Breast epithelium (tissue), 4 donors: ENCODE measurements at regions not wholly inside any gene's neighbourhood (a gene's known extent, or its start where the extent isn't known, plus 50 kb on each side); places are given as distances from the start of the nearest gene placed in this dataset.

Experiments
- DNase-seq, 2 donors: peaks; one replicate each; pipeline ENCODE4 v3.0.0-alpha.2; 2019; ENCODE audit warnings: low spot score in 2 of 2
- H3K27ac ChIP-seq, 2 donors: fragments of 200-600 bp; sonication (generic) in 1 of 2; one replicate each; pipeline ENCODE4 v1.5.1; 2016 to 2019; ENCODE audit warnings: mild to moderate bottlenecking in 1 of 2
- H3K27me3 ChIP-seq, 2 donors: fragments of 200-600 bp; sonication (generic) in 1 of 2; one replicate each; pipeline versions ENCODE4 v1.5.1 to v1.6.0; 2017 to 2019; ENCODE audit warnings: control low read depth in 1 of 2, mild to moderate bottlenecking in 1 of 2
- H3K36me3 ChIP-seq: fragments of 200-600 bp; one replicate; pipeline ENCODE4 v1.5.1; 2019
- H3K4me1 ChIP-seq, 2 donors: fragments of 200-600 bp; sonication (generic); one replicate each; pipeline ENCODE4 v1.5.1; 2016 to 2019; ENCODE audit warnings: control low read depth in 1 of 2
- H3K4me3 ChIP-seq, 3 donors: fragments of 200-600 bp; sonication (generic); 1 replicate in 2 of 3; 2 replicates in 1 of 3; pipeline ENCODE4 v1.5.1; 2016 to 2019; ENCODE audit warnings: mild to moderate bottlenecking in 3 of 3, moderate library complexity in 2 of 3
- H3K9me3 ChIP-seq, 2 donors: fragments of 200-600 bp; sonication (generic) in 1 of 2; one replicate each; pipeline ENCODE4 v1.5.1; 2016 to 2019; ENCODE audit warnings: control low read depth in 1 of 2
- POLR2A ChIP-seq: fragments of 450-650 bp; IDR thresholded peaks from one replicate; pipeline ENCODE4 v1.6.1; 2016; ENCODE audit warnings: antibody characterized with exemption, mild to moderate bottlenecking, moderate library complexity
- POLR2AphosphoS5 ChIP-seq, 3 donors: sonication (generic); formaldehyde crosslinking; IDR thresholded peaks; one replicate each; pipeline ENCODE4 v1.6.1; 2017; ENCODE audit warnings: antibody characterized with exemption in 3 of 3
- intact Hi-C: fragments of 100-400 bp; cut with DNase I; formaldehyde crosslinking; loops from one replicate; pipeline ENCODE4 v1.15.1; 2023; ENCODE audit warnings: low total_unique reads
- TF ChIP-seq, protein P1 (sequence below), 3 donors: fragments of 450-650 bp; IDR thresholded peaks; one replicate each; pipeline ENCODE4 v1.5.1; 2016 to 2017; ENCODE audit warnings: antibody characterized with exemption in 3 of 3, mild to moderate bottlenecking in 3 of 3, moderate library complexity in 3 of 3

DNA sequence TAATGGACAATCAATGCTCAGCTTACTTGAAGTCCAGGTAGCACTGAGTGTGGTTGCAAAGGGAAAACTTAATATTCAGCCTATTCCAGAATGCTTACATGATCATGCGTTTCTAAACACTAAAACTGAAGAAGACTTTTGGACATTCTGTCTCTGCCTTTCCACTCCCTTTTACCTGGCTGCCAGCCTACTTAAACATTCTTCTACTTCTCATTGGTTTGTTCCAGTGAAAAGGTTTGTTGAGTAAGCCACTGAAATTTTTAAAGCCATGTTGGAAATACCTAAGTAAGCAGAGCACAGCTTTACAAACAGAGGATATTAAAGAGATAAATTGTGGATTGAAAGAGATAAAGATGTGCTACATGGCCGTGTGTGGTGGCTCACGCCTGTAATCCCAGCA lies 1280.8 kb upstream of the AUTS2 start:
- intact Hi-C loops = no loop called here

DNA sequence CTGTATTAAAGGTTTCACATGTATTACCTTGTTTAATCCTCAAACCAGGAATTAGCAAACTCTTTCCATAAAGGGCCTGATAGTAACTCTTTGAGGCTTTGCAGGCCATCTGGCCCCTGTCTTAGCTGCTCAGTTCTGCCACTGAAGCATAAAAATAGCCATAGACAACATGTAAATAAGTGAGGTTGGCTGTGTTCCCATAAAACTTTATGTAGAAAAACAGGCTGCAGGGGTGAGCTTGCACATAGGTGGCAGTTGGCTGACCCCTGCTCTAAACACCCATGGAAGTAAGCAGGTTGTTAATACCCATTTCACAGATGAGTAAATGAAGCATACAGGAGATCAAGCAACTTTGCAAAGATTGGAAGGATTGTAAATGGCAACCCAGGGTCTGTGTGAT lies 1279.2 kb upstream of the AUTS2 start:
- Histone ChIP-seq H3K27ac (no peak overlapping the region), H3K36me3 (no peaks in the 10 kb centered on the region), H3K27me3 (no peaks in the 10 kb centered on the region), H3K4me3 (no peak overlapping the region), H3K9me3 (no peaks in the 10 kb centered on the region), H3K4me1 (peaks cover 0 to 7% of the 10 kb centered on the region in 2 donors)
- TF ChIP-seq POLR2AphosphoS5 (IDR thresholded peaks at IDR 0.05) (no peak), POLR2A (no peak)
- TF ChIP-seq, protein P1, sequence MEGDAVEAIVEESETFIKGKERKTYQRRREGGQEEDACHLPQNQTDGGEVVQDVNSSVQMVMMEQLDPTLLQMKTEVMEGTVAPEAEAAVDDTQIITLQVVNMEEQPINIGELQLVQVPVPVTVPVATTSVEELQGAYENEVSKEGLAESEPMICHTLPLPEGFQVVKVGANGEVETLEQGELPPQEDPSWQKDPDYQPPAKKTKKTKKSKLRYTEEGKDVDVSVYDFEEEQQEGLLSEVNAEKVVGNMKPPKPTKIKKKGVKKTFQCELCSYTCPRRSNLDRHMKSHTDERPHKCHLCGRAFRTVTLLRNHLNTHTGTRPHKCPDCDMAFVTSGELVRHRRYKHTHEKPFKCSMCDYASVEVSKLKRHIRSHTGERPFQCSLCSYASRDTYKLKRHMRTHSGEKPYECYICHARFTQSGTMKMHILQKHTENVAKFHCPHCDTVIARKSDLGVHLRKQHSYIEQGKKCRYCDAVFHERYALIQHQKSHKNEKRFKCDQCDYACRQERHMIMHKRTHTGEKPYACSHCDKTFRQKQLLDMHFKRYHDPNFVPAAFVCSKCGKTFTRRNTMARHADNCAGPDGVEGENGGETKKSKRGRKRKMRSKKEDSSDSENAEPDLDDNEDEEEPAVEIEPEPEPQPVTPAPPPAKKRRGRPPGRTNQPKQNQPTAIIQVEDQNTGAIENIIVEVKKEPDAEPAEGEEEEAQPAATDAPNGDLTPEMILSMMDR (IDR thresholded peaks at IDR 0.05) = no peak
- no peak for DNase-seq
- intact Hi-C loops = no loop called here

More for the DNA sequence above, 1280.8 kb upstream of the AUTS2 start:
- Histone ChIP-seq H3K4me3 (no peak overlapping the region), H3K4me1 (peaks cover 0 to 7% of the 10 kb centered on the region in 2 donors), H3K36me3 (no peaks in the 10 kb centered on the region), H3K27ac (no peak overlapping the region), H3K9me3 (no peaks in the 10 kb centered on the region), H3K27me3 (no peaks in the 10 kb centered on the region)
- no peak for TF ChIP-seq POLR2AphosphoS5 (IDR thresholded peaks at IDR 0.05)
- TF ChIP-seq, protein P1 (IDR thresholded peaks at IDR 0.05) = no peak
- no peak for TF ChIP-seq POLR2A
- no peak for DNase-seq

DNA sequence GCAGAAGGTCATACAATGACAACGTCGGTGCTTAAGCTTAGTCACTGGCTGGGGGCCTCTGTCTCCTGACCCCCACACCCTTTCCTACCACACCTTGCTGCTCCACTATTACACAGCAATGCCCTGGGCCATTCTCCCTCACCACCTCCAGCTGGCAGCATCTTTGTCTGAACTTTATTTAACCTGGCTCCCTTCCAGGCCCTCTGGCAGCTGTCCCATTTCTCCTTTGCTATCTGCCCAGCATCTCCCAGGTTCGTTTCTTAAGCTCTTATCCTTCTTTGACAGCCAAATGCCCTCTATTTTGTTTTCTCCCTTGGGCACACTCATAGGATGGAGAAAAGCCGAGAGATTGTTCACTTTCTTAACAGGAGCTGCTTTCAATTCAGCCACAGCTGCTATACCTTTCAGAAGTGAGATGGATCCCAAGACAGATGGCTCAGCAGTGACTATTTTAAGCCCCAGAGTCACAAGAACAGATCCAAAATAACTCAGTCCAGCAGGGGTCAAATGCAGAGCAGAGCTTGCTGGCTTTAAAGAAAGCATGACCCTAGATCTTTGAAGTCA lies 1277.1 kb upstream of the AUTS2 start:
- TF ChIP-seq POLR2A (no peak), POLR2AphosphoS5 (IDR thresholded peaks at IDR 0.05) (no peak)
- TF ChIP-seq, protein P1 (IDR thresholded peaks at IDR 0.05) = no peak
- intact Hi-C loops = no loop called here
- peak overlapping the region; percentile 26 to 38 for H3K27ac ChIP-seq

DNA sequence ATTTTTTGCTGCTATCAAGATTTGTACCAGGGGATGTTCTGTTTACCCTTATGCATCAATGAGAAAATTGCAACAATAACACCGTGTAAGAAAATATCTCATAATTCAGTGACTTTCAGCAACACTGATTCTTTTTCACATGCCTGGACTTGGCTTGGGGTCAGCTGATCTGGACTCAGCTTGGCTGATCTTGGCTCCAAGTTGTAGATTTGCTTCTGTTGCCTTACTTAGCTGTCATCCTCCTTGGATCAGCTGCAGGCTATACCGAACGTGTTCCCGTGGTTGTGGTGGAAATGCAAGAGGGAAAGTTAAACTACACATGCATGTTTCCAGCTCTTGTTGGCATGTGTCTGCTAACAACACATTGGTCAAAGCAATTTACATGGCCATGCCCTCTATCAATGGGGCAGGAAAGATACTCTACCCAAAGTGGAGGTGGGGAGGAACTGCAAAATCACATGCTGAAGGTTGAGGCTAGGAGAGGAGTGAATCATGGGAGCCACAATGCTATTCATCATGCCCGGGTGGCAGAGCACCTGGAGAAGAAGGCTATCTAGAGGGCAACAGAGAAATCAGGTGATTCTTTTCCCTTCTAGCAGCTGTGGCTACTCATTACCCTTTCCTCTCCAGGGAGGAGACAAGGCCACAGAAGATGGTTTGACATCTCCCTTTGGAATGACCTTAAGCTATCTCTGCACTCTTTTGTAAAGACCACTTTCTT lies 1276.3 kb upstream of the AUTS2 start:
- peak overlapping the region in 1 of 2 donors; percentile 38 for H3K27ac ChIP-seq
- no peaks in the 10 kb centered on the region for H3K27me3 ChIP-seq
- no peaks in the 10 kb centered on the region for H3K9me3 ChIP-seq
- TF ChIP-seq POLR2AphosphoS5 (IDR thresholded peaks at IDR 0.05) (no peak), POLR2A (no peak)
- TF ChIP-seq, protein P1 (IDR thresholded peaks at IDR 0.05) = no peak
- H3K4me1 ChIP-seq = peaks cover 0 to 7% of the 10 kb centered on the region in 2 donors
- no peaks in the 10 kb centered on the region for H3K36me3 ChIP-seq
- intact Hi-C loops = no loop called here
- no peak overlapping the region for H3K4me3 ChIP-seq
- no peak for DNase-seq

More for the DNA sequence above, 1277.1 kb upstream of the AUTS2 start:
- H3K4me1 ChIP-seq = peaks cover 0 to 7% of the 10 kb centered on the region in 2 donors
- DNase-seq = peak; percentile 27 to 62
- H3K9me3 ChIP-seq = no peaks in the 10 kb centered on the region
- H3K27me3 ChIP-seq = no peaks in the 10 kb centered on the region
- H3K4me3 ChIP-seq = no peak overlapping the region
- H3K36me3 ChIP-seq = no peaks in the 10 kb centered on the region

DNA sequence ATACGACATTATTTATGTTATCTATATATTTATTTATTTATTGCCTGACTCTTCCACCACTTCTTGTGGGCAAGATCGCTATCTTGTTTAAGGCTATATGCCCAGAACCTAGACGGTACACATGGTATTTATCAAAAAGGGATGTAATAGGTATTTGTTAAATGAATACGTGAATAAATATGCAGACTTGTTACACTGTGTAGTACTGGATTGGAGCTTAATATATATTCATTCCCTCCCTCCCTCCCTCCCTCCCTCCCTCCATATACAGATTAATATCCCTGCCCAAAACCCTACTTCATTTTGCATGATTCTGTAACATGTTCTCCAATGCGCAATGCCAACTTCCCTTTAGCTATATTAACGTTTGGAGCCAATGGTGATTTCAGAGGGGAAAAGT lies 1273.7 kb upstream of the AUTS2 start:
- H3K9me3 ChIP-seq = no peaks in the 10 kb centered on the region
- no peaks in the 10 kb centered on the region for H3K36me3 ChIP-seq
- no peak overlapping the region for H3K27ac ChIP-seq
- no peak overlapping the region for H3K4me3 ChIP-seq
- TF ChIP-seq, protein P1 (IDR thresholded peaks at IDR 0.05) = no peak
- TF ChIP-seq POLR2A = no peak
- TF ChIP-seq POLR2AphosphoS5 (IDR thresholded peaks at IDR 0.05) = no peak
- peaks cover 0 to 7% of the 10 kb centered on the region in 2 donors for H3K4me1 ChIP-seq
- DNase-seq = no peak
- H3K27me3 ChIP-seq = no peaks in the 10 kb centered on the region
- intact Hi-C loops = no loop called here
